Gastrocnemius medialis (tissue), 4 donors: ENCODE measurements at regions not wholly inside any gene's neighbourhood (a gene's known extent, or its start where the extent isn't known, plus 50 kb on each side); places are given as distances from the start of the nearest gene placed in this dataset.

ENCODE experiments used
- ATAC-seq, 2 donors: fragments of 150-250 bp; one replicate each; pipeline ENCODE4 v1.9.1; 2016
- DNase-seq, 2 donors: peaks; one replicate each; pipeline ENCODE4 v3.0.0-alpha.2; 2019
- H3K27ac ChIP-seq, 4 donors: fragments of 200-600 bp; sonication (generic); 1 replicate in 1 of 4; 2 replicates in 3 of 4; pipeline ENCODE4 v1.5.1; 2016 to 2018; ENCODE audit warnings: mild to moderate bottlenecking in 2 of 4, moderate library complexity in 1 of 4
- H3K27me3 ChIP-seq, 3 donors: fragments of 200-600 bp; sonication (generic) in 2 of 3; 1 replicate in 1 of 3; 2 replicates in 2 of 3; pipeline versions ENCODE4 v1.5.1 to v1.6.0; 2016 to 2019; ENCODE audit warnings: mild to moderate bottlenecking in 1 of 3, moderate library complexity in 1 of 3
- H3K36me3 ChIP-seq, 2 donors: fragments of 200-600 bp; sonication (generic) in 1 of 2; one replicate each; pipeline ENCODE4 v1.5.1; 2017 to 2018
- H3K4me1 ChIP-seq, 2 donors: fragments of 200-600 bp; sonication (generic) in 1 of 2; one replicate each; pipeline ENCODE4 v1.5.1; 2016 to 2017; ENCODE audit warnings: mild to moderate bottlenecking in 2 of 2
- H3K4me3 ChIP-seq, 4 donors: fragments of 200-600 bp; sonication (generic) in 3 of 4; 1 replicate in 1 of 4; 2 replicates in 3 of 4; pipeline ENCODE4 v1.5.1; 2016 to 2019; ENCODE audit warnings: mild to moderate bottlenecking in 2 of 4
- H3K9me3 ChIP-seq, 3 donors: fragments of 200-600 bp; sonication (generic) in 2 of 3; 1 replicate in 1 of 3; 2 replicates in 2 of 3; pipeline ENCODE4 v1.5.1; 2016 to 2019
- POLR2A ChIP-seq, 2 donors: fragments of 450-650 bp; IDR thresholded peaks; one replicate each; pipeline ENCODE4 v1.6.1; 2017; ENCODE audit warnings: antibody characterized with exemption in 2 of 2, mild to moderate bottlenecking in 2 of 2, moderate library complexity in 2 of 2
- in situ Hi-C, 4 donors: fragments of 200-750 bp; cut with MboI; loops; one replicate each; pipeline versions ENCODE4 v1.15.0 to v1.8.0; 2017; ENCODE audit warnings: low sequenced_read_pairs in 4 of 4
- intact Hi-C: fragments of 100-400 bp; cut with DNase I; formaldehyde crosslinking; loops from one replicate; pipeline ENCODE4 v1.15.1; 2023; ENCODE audit warnings: low total_unique reads
- TF ChIP-seq, protein P1 (sequence below), 5 experiments: fragments of 450-650 bp in 3 of 5; fragments of 200-600 bp in 2 of 5; sonication (generic) in 2 of 5; IDR thresholded peaks in 4 of 5; conservative IDR thresholded peaks in 1 of 5; 1 replicate in 4 of 5; 2 replicates in 1 of 5; pipeline ENCODE4 v1.5.1; 2016 to 2019; ENCODE audit warnings: antibody characterized with exemption in 5 of 5, mild to moderate bottlenecking in 3 of 5, moderate library complexity in 3 of 5

DNA sequence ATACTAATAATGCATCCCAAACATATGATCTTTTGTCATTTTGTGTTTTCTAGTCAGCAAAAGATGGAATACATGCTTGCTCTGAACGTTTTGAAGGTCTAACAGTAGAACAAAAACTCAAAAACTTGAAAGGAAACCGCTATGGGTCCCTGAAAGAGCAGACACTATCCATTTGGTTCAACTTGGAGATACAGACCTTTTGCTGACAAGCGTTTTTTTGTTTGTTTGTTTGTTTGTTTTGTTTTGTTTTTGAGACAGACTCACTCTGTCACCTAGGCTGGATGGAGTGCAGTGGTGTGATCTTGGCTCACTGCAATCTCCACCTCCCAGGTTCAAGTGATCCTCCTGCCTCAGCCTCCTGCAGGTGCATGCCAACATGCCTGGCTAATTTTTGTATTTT is 644.3 kb upstream of the PTCHD4 start:
- TF ChIP-seq, protein P1, sequence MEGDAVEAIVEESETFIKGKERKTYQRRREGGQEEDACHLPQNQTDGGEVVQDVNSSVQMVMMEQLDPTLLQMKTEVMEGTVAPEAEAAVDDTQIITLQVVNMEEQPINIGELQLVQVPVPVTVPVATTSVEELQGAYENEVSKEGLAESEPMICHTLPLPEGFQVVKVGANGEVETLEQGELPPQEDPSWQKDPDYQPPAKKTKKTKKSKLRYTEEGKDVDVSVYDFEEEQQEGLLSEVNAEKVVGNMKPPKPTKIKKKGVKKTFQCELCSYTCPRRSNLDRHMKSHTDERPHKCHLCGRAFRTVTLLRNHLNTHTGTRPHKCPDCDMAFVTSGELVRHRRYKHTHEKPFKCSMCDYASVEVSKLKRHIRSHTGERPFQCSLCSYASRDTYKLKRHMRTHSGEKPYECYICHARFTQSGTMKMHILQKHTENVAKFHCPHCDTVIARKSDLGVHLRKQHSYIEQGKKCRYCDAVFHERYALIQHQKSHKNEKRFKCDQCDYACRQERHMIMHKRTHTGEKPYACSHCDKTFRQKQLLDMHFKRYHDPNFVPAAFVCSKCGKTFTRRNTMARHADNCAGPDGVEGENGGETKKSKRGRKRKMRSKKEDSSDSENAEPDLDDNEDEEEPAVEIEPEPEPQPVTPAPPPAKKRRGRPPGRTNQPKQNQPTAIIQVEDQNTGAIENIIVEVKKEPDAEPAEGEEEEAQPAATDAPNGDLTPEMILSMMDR (IDR thresholded peaks at IDR 0.05 in 4 of 5, conservative IDR thresholded peaks at IDR 0.05 in 1 of 5): no peak
- no peak for TF ChIP-seq POLR2A (IDR thresholded peaks at IDR 0.05)
- Histone ChIP-seq H3K9me3 (no peaks in the 10 kb centered on the region), H3K36me3 (no peaks in the 10 kb centered on the region), H3K4me1 (no peaks in the 10 kb centered on the region), H3K4me3 (no peak overlapping the region), H3K27me3 (no peaks in the 10 kb centered on the region), H3K27ac (no peak overlapping the region)
- no peak for DNase-seq
- intact Hi-C loops (no loop called here), in situ Hi-C loops (no loop called here)
- no peak for ATAC-seq

DNA sequence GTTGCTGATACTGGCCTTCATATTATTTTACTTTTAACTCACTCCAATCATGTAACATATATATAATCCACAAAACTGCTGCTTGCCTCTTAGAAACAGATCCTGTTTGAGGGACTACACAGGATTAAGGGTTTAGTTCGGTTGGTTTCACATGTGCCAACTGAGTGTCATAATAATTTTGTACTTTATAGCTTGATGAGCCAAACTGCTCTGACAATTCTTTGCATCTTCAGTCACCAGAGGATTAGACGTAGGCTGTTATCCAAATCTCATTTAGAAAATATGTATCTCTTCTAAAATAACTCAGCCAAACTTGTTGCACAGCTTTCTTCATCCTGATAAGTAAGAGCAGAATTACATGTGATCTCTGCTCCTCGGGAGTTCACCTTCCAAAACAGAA is 643.6 kb upstream of the PTCHD4 start:
- intact Hi-C loops: no loop called here
- Histone ChIP-seq H3K36me3 (no peaks in the 10 kb centered on the region), H3K27me3 (no peaks in the 10 kb centered on the region), H3K9me3 (no peaks in the 10 kb centered on the region), H3K4me1 (no peaks in the 10 kb centered on the region), H3K27ac (no peak overlapping the region), H3K4me3 (no peak overlapping the region)
- TF ChIP-seq, protein P1 (IDR thresholded peaks at IDR 0.05 in 4 of 5, conservative IDR thresholded peaks at IDR 0.05 in 1 of 5): no peak
- TF ChIP-seq POLR2A (IDR thresholded peaks at IDR 0.05): no peak
- in situ Hi-C loops: no loop called here
- ATAC-seq (no peak), DNase-seq (no peak)

DNA sequence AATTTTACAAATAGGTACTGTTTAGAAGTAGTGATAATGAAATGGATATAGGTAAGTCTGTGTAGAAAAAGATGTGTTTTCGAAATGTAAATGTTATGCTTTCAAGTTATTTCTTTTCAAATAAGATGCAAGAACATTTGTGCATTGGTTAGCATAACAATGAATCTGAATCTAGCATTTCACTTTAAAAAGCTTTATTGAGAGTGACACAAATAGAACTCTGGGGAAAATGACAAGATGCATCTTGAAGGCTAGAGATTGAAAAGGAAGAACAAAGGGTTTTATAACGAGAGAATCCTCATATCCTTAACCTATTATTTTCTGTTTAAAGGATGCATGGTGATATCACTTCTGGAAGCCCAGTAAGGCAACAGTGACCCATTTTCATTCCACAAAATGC is 639.9 kb upstream of the PTCHD4 start:
- ATAC-seq (no peak), DNase-seq (no peak)
- Histone ChIP-seq H3K27me3 (no peaks in the 10 kb centered on the region), H3K4me3 (no peak overlapping the region), H3K27ac (no peak overlapping the region), H3K9me3 (no peaks in the 10 kb centered on the region), H3K4me1 (no peaks in the 10 kb centered on the region), H3K36me3 (no peaks in the 10 kb centered on the region)
- TF ChIP-seq, protein P1 (IDR thresholded peaks at IDR 0.05 in 4 of 5, conservative IDR thresholded peaks at IDR 0.05 in 1 of 5): no peak
- TF ChIP-seq POLR2A (IDR thresholded peaks at IDR 0.05): no peak
- in situ Hi-C loops: no loop called here
- intact Hi-C loops: no loop called here

DNA sequence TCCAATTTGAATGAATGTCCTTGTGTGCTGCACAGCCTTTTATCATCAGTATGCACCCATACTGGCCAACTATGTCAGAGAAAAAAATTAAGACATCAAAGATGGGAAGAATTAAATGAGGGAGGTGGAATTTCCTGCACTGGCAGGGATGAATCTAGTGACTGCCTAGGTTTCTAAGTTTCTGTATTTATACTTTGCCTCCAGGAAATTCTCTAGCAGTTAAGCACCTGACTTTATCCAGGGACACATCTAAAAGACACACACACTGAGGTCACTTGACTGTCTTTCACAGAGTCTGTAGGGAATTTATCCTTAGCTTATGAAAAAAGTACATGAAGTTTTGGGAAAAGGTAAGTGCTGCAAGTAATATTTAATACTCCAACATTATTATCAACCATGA is 636.5 kb upstream of the PTCHD4 start:
- H3K27ac ChIP-seq: no peak overlapping the region
- in situ Hi-C loops: no loop called here
- intact Hi-C loops: no loop called here
- no peaks in the 10 kb centered on the region for H3K27me3 ChIP-seq
- H3K4me1 ChIP-seq: no peaks in the 10 kb centered on the region
- H3K4me3 ChIP-seq: no peak overlapping the region
- H3K36me3 ChIP-seq: no peaks in the 10 kb centered on the region
- TF ChIP-seq, protein P1 (IDR thresholded peaks at IDR 0.05 in 4 of 5, conservative IDR thresholded peaks at IDR 0.05 in 1 of 5): no peak
- no peak for TF ChIP-seq POLR2A (IDR thresholded peaks at IDR 0.05)
- H3K9me3 ChIP-seq: no peaks in the 10 kb centered on the region
- no peak for ATAC-seq
- DNase-seq: no peak

DNA sequence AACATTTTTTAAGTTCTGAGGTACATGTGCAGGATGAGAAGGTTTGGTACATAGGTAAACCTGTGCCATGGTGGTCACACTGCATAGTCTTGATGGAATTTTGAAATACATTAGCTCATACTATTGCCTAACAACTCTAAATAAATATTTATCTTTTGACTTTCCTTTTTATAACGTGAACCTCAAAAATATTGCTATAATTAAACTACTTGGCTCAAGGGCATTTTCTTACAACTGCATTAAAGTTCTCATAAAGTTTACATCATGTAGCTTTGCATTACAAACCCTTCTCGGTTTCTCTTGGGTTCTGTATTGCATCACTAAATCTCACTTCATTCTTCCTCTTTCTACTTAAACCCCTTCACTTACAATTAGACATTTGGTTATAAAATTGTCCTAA is 636.0 kb upstream of the PTCHD4 start:
- no peaks in the 10 kb centered on the region for H3K36me3 ChIP-seq
- H3K4me3 ChIP-seq: no peak overlapping the region
- DNase-seq (no peak), ATAC-seq (no peak)
- TF ChIP-seq, protein P1 (IDR thresholded peaks at IDR 0.05 in 4 of 5, conservative IDR thresholded peaks at IDR 0.05 in 1 of 5): no peak
- TF ChIP-seq POLR2A (IDR thresholded peaks at IDR 0.05): no peak
- H3K27ac ChIP-seq: no peak overlapping the region
- intact Hi-C loops (no loop called here), in situ Hi-C loops (no loop called here)
- no peaks in the 10 kb centered on the region for H3K27me3 ChIP-seq
- no peaks in the 10 kb centered on the region for H3K9me3 ChIP-seq
- H3K4me1 ChIP-seq: no peaks in the 10 kb centered on the region
